ENCODE measurements at regions not wholly inside any gene's neighbourhood (a gene's known extent, or its start where the extent isn't known, plus 50 kb on each side); places are given as distances from the start of the nearest gene placed in this dataset.

DNA sequence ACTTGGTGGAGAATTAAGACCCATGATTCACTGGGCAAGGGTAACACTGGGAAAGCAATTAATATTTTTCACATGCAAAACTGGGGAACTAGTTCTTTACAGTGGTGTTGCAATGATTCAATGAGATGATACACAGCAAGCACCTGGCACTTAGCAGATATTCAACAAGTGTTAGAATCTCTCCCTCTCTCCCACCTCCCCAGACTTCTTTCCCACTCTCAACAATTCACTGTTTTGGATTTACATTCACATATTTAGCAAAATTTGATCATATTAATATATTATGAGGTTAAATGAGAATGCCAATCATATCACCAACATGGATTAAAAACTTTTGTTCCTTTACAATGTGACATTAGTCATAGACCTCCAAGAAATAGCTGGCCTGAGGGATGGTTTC, 223.1 kb upstream of the GRIP1 start:
- Histone ChIP-seq H3K4me1 (ENCODE audit: control insufficient read depth, insufficient read depth, low read length) (peaks cover 27% of the 10 kb centered on the region), H3K9me3 (ENCODE audit: control insufficient read depth, insufficient read depth, low read depth, low read length) (no peaks in the 10 kb centered on the region), H3K27ac (ENCODE audit: extremely low read depth, low read depth, low read length) (no peak overlapping the region), H3K36me3 (ENCODE audit: control insufficient read depth in 2 of 2, insufficient read depth in 1 of 2, low read length in 2 of 2) (no peaks in the 10 kb centered on the region), H3K4me3 (ENCODE audit: low read depth, low read length) (no peak overlapping the region)
- POLR2A ChIA-PET = no interaction called here
- TF ChIP-seq SCRT1 (tag by site-specific recombination; IDR thresholded peaks at IDR 0.05; ENCODE audit: borderline replicate concordance) = peak; percentile 51; the same call in 1 of the 2 replicates
- TF ChIP-seq ZNF704 (tag by site-specific recombination; IDR thresholded peaks at IDR 0.05) = no peak
- TF ChIP-seq SCRT2 (tag by site-specific recombination; IDR thresholded peaks at IDR 0.05) = peak; percentile 69; the same call in 1 of the 2 replicates
- CTCF ChIA-PET = no interaction called here

GRCh38 chr12:66903782-66904396, 225.0 kb upstream of the GRIP1 start:
- Histone ChIP-seq H3K4me1 (ENCODE audit: control insufficient read depth, insufficient read depth, low read length) (peaks cover 23% of the 10 kb centered on the region), H3K36me3 (ENCODE audit: control insufficient read depth in 2 of 2, insufficient read depth in 1 of 2, low read length in 2 of 2) (no peaks in the 10 kb centered on the region), H3K4me3 (ENCODE audit: low read depth, low read length) (no peak overlapping the region), H3K27ac (ENCODE audit: extremely low read depth, low read depth, low read length) (no peak overlapping the region), H3K9me3 (ENCODE audit: control insufficient read depth, insufficient read depth, low read depth, low read length) (no peaks in the 10 kb centered on the region)
- ChIA-PET CTCF (interaction anchor here (0.9 kb wide), 1 partner anchor 16 kb away, joined by 3 read pairs; no protein-coding TSS in a partner anchor), POLR2A (no interaction called here)
- TF ChIP-seq RBAK (tag by site-specific recombination; IDR thresholded peaks at IDR 0.05) (no peak), ZNF571 (tag by site-specific recombination; IDR thresholded peaks at IDR 0.05) (no peak), SCRT1 (tag by site-specific recombination; IDR thresholded peaks at IDR 0.05; ENCODE audit: borderline replicate concordance) (peak; percentile 85), ZNF654 (tag by site-specific recombination; IDR thresholded peaks at IDR 0.05; ENCODE audit: low read depth) (peak; percentile 47), SCRT2 (tag by site-specific recombination; IDR thresholded peaks at IDR 0.05) (peak; percentile 95), ZNF785 (tag by site-specific recombination; IDR thresholded peaks at IDR 0.05) (no peak), ZNF488 (tag by site-specific recombination; IDR thresholded peaks at IDR 0.05) (no peak), ZNF624 (tag by site-specific recombination; IDR thresholded peaks at IDR 0.05) (no peak)
- TF ChIP-seq, protein P1, sequence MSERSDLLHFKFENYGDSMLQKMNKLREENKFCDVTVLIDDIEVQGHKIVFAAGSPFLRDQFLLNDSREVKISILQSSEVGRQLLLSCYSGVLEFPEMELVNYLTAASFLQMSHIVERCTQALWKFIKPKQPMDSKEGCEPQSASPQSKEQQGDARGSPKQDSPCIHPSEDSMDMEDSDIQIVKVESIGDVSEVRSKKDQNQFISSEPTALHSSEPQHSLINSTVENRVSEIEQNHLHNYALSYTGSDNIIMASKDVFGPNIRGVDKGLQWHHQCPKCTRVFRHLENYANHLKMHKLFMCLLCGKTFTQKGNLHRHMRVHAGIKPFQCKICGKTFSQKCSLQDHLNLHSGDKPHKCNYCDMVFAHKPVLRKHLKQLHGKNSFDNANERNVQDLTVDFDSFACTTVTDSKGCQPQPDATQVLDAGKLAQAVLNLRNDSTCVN (tag by site-specific recombination; optimal IDR thresholded peaks at IDR 0.05) = no peak
- TF ChIP-seq, protein P2, sequence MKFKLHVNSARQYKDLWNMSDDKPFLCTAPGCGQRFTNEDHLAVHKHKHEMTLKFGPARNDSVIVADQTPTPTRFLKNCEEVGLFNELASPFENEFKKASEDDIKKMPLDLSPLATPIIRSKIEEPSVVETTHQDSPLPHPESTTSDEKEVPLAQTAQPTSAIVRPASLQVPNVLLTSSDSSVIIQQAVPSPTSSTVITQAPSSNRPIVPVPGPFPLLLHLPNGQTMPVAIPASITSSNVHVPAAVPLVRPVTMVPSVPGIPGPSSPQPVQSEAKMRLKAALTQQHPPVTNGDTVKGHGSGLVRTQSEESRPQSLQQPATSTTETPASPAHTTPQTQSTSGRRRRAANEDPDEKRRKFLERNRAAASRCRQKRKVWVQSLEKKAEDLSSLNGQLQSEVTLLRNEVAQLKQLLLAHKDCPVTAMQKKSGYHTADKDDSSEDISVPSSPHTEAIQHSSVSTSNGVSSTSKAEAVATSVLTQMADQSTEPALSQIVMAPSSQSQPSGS (tag by site-specific recombination; IDR thresholded peaks at IDR 0.05; ENCODE audit: low read depth) = no peak

- ChIA-PET CTCF (interaction anchor here (0.6 to 1.2 kb wide), 3 partner anchors 14 to 364 kb away, joined by 3 read pairs; partner anchors contain the start of gene CAND1), POLR2A (no interaction called here)
- Histone ChIP-seq H3K4me3 (ENCODE audit: low read depth, low read length) (no peak overlapping the region), H3K36me3 (ENCODE audit: control insufficient read depth in 2 of 2, insufficient read depth in 1 of 2, low read length in 2 of 2) (no peaks in the 10 kb centered on the region), H3K4me1 (ENCODE audit: control insufficient read depth, insufficient read depth, low read length) (peaks cover 11% of the 10 kb centered on the region), H3K9me3 (ENCODE audit: control insufficient read depth, insufficient read depth, low read depth, low read length) (no peaks in the 10 kb centered on the region), H3K27ac (ENCODE audit: extremely low read depth, low read depth, low read length) (no peak overlapping the region)
- no peak for TF ChIP-seq ZNF830 (tag by site-specific recombination; IDR thresholded peaks at IDR 0.05; ENCODE audit: low read depth)
- TF ChIP-seq, protein P3, sequence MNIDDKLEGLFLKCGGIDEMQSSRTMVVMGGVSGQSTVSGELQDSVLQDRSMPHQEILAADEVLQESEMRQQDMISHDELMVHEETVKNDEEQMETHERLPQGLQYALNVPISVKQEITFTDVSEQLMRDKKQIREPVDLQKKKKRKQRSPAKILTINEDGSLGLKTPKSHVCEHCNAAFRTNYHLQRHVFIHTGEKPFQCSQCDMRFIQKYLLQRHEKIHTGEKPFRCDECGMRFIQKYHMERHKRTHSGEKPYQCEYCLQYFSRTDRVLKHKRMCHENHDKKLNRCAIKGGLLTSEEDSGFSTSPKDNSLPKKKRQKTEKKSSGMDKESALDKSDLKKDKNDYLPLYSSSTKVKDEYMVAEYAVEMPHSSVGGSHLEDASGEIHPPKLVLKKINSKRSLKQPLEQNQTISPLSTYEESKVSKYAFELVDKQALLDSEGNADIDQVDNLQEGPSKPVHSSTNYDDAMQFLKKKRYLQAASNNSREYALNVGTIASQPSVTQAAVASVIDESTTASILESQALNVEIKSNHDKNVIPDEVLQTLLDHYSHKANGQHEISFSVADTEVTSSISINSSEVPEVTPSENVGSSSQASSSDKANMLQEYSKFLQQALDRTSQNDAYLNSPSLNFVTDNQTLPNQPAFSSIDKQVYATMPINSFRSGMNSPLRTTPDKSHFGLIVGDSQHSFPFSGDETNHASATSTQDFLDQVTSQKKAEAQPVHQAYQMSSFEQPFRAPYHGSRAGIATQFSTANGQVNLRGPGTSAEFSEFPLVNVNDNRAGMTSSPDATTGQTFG (tag by site-specific recombination; IDR thresholded peaks at IDR 0.05; ENCODE audit: borderline replicate concordance) = no peak
- TF ChIP-seq ZNF433 (tag by site-specific recombination; IDR thresholded peaks at IDR 0.05; ENCODE audit: low read depth) = no peak
- no peak for TF ChIP-seq ZNF302 (tag by site-specific recombination; IDR thresholded peaks at IDR 0.05; ENCODE audit: low read depth)
- TF ChIP-seq, protein P4, sequence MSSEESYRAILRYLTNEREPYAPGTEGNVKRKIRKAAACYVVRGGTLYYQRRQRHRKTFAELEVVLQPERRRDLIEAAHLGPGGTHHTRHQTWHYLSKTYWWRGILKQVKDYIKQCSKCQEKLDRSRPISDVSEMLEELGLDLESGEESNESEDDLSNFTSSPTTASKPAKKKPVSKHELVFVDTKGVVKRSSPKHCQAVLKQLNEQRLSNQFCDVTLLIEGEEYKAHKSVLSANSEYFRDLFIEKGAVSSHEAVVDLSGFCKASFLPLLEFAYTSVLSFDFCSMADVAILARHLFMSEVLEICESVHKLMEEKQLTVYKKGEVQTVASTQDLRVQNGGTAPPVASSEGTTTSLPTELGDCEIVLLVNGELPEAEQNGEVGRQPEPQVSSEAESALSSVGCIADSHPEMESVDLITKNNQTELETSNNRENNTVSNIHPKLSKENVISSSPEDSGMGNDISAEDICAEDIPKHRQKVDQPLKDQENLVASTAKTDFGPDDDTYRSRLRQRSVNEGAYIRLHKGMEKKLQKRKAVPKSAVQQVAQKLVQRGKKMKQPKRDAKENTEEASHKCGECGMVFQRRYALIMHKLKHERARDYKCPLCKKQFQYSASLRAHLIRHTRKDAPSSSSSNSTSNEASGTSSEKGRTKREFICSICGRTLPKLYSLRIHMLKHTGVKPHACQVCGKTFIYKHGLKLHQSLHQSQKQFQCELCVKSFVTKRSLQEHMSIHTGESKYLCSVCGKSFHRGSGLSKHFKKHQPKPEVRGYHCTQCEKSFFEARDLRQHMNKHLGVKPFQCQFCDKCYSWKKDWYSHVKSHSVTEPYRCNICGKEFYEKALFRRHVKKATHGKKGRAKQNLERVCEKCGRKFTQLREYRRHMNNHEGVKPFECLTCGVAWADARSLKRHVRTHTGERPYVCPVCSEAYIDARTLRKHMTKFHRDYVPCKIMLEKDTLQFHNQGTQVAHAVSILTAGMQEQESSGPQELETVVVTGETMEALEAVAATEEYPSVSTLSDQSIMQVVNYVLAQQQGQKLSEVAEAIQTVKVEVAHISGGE (tag by site-specific recombination; conservative IDR thresholded peaks at IDR 0.05; ENCODE audit: low read depth) = no peak
- TF ChIP-seq ZNF121 (tag by site-specific recombination; IDR thresholded peaks at IDR 0.05) = no peak
Observed at GRCh38 chr12:66905201-66905600, 226.3 kb upstream of the GRIP1 start.
